Stimulated activated naive CD8-positive, alpha-beta T cell treated with anti-CD3 and anti-CD28 coated beads, Interleukin-15, Interleukin-2, amounts not matched to agents 100 ng/mL and 50 ng/mL, for 24 hours (primary cell): ENCODE measurements at regions not wholly inside any gene's neighbourhood (a gene's known extent, or its start where the extent isn't known, plus 50 kb on each side); places are given as distances from the start of the nearest gene placed in this dataset.

Source experiments
- H3K27ac Mint-ChIP-seq: one replicate; pipeline ENCODE4 v1.8.0; 2021; ENCODE audit warnings: mild to moderate bottlenecking, mixed read lengths
- H3K27me3 Mint-ChIP-seq: one replicate; pipeline ENCODE4 v1.8.0; 2021; ENCODE audit warnings: mixed read lengths
- H3K36me3 Mint-ChIP-seq: one replicate; pipeline ENCODE4 v1.8.0; 2021; ENCODE audit warnings: low read depth, mixed read lengths
- H3K4me1 Mint-ChIP-seq: one replicate; pipeline ENCODE4 v1.8.0; 2021; ENCODE audit warnings: low read depth, mixed read lengths
- H3K4me3 Mint-ChIP-seq: one replicate; pipeline ENCODE4 v1.8.0; 2021; ENCODE audit warnings: mild to moderate bottlenecking, mixed read lengths
- H3K9me3 Mint-ChIP-seq: one replicate; pipeline ENCODE4 v1.8.0; 2021; ENCODE audit warnings: mixed read lengths

GRCh38 chr3:127112796-127113570 lies 79.9 kb upstream of the PRR23E start:
- H3K9me3 Mint-ChIP-seq, result peaks cover 9% of the 10 kb centered on the region

GRCh38 chr3:127113571-127113891 lies 79.4 kb upstream of the PRR23E start:
- H3K4me3 Mint-ChIP-seq, result no peak overlapping the region
- H3K27ac Mint-ChIP-seq, result no peak overlapping the region
- no peaks in the 10 kb centered on the region for H3K36me3 Mint-ChIP-seq
- H3K9me3 Mint-ChIP-seq, result peaks cover 9% of the 10 kb centered on the region
- no peaks in the 10 kb centered on the region for H3K4me1 Mint-ChIP-seq
- H3K27me3 Mint-ChIP-seq, result no peaks in the 10 kb centered on the region

More at GRCh38 chr3:127112796-127113570, 79.9 kb upstream of the PRR23E start:
- no peak overlapping the region for H3K27ac Mint-ChIP-seq
- H3K36me3 Mint-ChIP-seq, result no peaks in the 10 kb centered on the region
- H3K4me1 Mint-ChIP-seq, result no peaks in the 10 kb centered on the region
- H3K4me3 Mint-ChIP-seq, result no peak overlapping the region
- no peaks in the 10 kb centered on the region for H3K27me3 Mint-ChIP-seq

GRCh38 chr3:127114337-127115070 lies 78.4 kb upstream of the PRR23E start:
- Mint-ChIP-seq H3K27ac (no peak overlapping the region), H3K9me3 (peaks cover 9% of the 10 kb centered on the region), H3K36me3 (no peaks in the 10 kb centered on the region), H3K4me1 (no peaks in the 10 kb centered on the region), H3K4me3 (no peak overlapping the region), H3K27me3 (peaks cover 2% of the 10 kb centered on the region)

- Mint-ChIP-seq H3K36me3 (no peaks in the 10 kb centered on the region), H3K9me3 (peaks cover 9% of the 10 kb centered on the region), H3K4me3 (no peak overlapping the region), H3K27me3 (peaks cover 10% of the 10 kb centered on the region), H3K4me1 (no peaks in the 10 kb centered on the region), H3K27ac (no peak overlapping the region)
These were observed 77.1 kb upstream of the PRR23E start for GRCh38 chr3:127115691-127116351.

GRCh38 chr3:127118366-127118765 lies 74.6 kb upstream of the PRR23E start:
- no peaks in the 10 kb centered on the region for H3K36me3 Mint-ChIP-seq
- no peaks in the 10 kb centered on the region for H3K4me1 Mint-ChIP-seq
- H3K27me3 Mint-ChIP-seq, result peaks cover 10% of the 10 kb centered on the region
- no peaks in the 10 kb centered on the region for H3K9me3 Mint-ChIP-seq
- H3K4me3 Mint-ChIP-seq, result no peak overlapping the region
- no peak overlapping the region for H3K27ac Mint-ChIP-seq

- Mint-ChIP-seq H3K4me3 (no peak overlapping the region), H3K27ac (no peak overlapping the region), H3K9me3 (no peaks in the 10 kb centered on the region), H3K4me1 (no peaks in the 10 kb centered on the region), H3K36me3 (no peaks in the 10 kb centered on the region), H3K27me3 (peaks cover 14% of the 10 kb centered on the region)
These were observed 73.1 kb upstream of the PRR23E start for GRCh38 chr3:127119693-127120464.

GRCh38 chr3:127120851-127121647 lies 71.9 kb upstream of the PRR23E start:
- Mint-ChIP-seq H3K27me3 (peaks cover 14% of the 10 kb centered on the region), H3K9me3 (no peaks in the 10 kb centered on the region), H3K4me1 (no peaks in the 10 kb centered on the region), H3K27ac (no peak overlapping the region), H3K36me3 (no peaks in the 10 kb centered on the region), H3K4me3 (no peak overlapping the region)

GRCh38 chr3:127121885-127122284 lies 71.0 kb upstream of the PRR23E start:
- Mint-ChIP-seq H3K4me1 (no peaks in the 10 kb centered on the region), H3K9me3 (no peaks in the 10 kb centered on the region), H3K36me3 (no peaks in the 10 kb centered on the region), H3K4me3 (no peak overlapping the region), H3K27ac (no peak overlapping the region), H3K27me3 (peaks cover 14% of the 10 kb centered on the region)

- Mint-ChIP-seq H3K36me3 (no peaks in the 10 kb centered on the region), H3K27ac (no peak overlapping the region), H3K9me3 (no peaks in the 10 kb centered on the region), H3K4me1 (no peaks in the 10 kb centered on the region), H3K4me3 (no peak overlapping the region), H3K27me3 (peaks cover 17% of the 10 kb centered on the region)
These were observed 69.4 kb upstream of the PRR23E start for GRCh38 chr3:127123533-127123932.

- Mint-ChIP-seq H3K4me1 (no peaks in the 10 kb centered on the region), H3K36me3 (no peaks in the 10 kb centered on the region), H3K27me3 (peaks cover 18% of the 10 kb centered on the region), H3K4me3 (no peak overlapping the region), H3K27ac (no peak overlapping the region), H3K9me3 (no peaks in the 10 kb centered on the region)
These were observed 68.8 kb upstream of the PRR23E start for GRCh38 chr3:127124120-127124519.

- no peak overlapping the region for H3K27ac Mint-ChIP-seq
- H3K4me3 Mint-ChIP-seq, result no peak overlapping the region
- peaks cover 8% of the 10 kb centered on the region for H3K4me1 Mint-ChIP-seq
- no peaks in the 10 kb centered on the region for H3K36me3 Mint-ChIP-seq
- H3K9me3 Mint-ChIP-seq, result no peaks in the 10 kb centered on the region
- H3K27me3 Mint-ChIP-seq, result peaks cover 29% of the 10 kb centered on the region
These were observed 61.3 kb upstream of the PRR23E start for GRCh38 chr3:127131424-127132170.

GRCh38 chr3:127132876-127133275 lies 60.1 kb upstream of the PRR23E start:
- Mint-ChIP-seq H3K36me3 (no peaks in the 10 kb centered on the region), H3K27me3 (peaks cover 35% of the 10 kb centered on the region), H3K4me3 (no peak overlapping the region), H3K27ac (no peak overlapping the region), H3K9me3 (no peaks in the 10 kb centered on the region), H3K4me1 (peaks cover 8% of the 10 kb centered on the region)

GRCh38 chr3:127133971-127134370 lies 59.0 kb upstream of the PRR23E start:
- Mint-ChIP-seq H3K4me3 (no peak overlapping the region), H3K36me3 (no peaks in the 10 kb centered on the region), H3K9me3 (no peaks in the 10 kb centered on the region), H3K27me3 (peaks cover 31% of the 10 kb centered on the region), H3K4me1 (peaks cover 8% of the 10 kb centered on the region), H3K27ac (no peak overlapping the region)
